ENCODE measurements at regions not wholly inside any gene's neighbourhood (a gene's known extent, or its start where the extent isn't known, plus 50 kb on each side); places are given as distances from the start of the nearest gene placed in this dataset.

DNA sequence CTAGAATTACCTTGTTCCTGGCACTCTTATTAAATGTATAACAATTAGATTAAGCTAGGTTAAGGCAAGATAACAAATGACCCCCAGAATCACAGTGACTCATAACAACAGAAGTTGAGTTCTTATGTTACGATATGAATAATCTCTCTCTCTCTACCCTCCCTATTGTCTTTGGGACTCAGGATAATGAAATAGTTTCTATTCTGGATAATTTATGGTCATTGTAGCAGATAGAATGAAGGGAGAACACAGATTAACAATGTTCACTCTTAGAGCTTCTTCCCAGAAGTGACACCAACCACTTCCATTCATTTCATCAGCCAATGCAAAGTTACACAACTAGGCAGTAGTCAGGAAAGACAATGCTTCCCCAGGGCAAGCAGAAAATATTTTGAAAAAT is 334.5 kb downstream of the C11orf87 start:
- in situ Hi-C loops (cut with MboI; ENCODE audit: low pct_unique_long_range_greater_than_20kb, low sequenced_read_pairs, unreplicated experiment) = no loop called here
- DNase-seq (ENCODE audit: low spot score) = no peak

DNA sequence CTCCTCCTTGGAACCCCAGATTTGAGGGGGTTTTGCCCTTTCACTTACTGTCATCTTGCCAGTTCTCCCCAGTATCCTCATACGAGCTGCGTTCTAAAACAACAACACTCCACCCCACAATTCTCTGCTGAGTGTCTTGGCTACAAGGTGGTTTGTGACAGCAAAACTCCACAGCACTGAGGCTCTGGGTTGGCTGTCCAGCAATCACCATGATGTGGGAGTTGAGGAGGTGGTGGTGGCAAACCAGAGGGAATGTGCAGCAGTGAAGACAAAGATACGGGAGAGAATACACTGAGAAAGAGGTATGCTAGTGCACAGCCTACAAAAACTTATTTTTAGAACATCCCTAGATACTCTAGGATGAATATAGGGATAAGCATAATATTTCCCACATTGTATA is 335.0 kb downstream of the C11orf87 start:
- in situ Hi-C loops (cut with MboI; ENCODE audit: low pct_unique_long_range_greater_than_20kb, low sequenced_read_pairs, unreplicated experiment) = no loop called here
- no peak for DNase-seq (ENCODE audit: low spot score)
- TF ChIP-seq, protein P1, sequence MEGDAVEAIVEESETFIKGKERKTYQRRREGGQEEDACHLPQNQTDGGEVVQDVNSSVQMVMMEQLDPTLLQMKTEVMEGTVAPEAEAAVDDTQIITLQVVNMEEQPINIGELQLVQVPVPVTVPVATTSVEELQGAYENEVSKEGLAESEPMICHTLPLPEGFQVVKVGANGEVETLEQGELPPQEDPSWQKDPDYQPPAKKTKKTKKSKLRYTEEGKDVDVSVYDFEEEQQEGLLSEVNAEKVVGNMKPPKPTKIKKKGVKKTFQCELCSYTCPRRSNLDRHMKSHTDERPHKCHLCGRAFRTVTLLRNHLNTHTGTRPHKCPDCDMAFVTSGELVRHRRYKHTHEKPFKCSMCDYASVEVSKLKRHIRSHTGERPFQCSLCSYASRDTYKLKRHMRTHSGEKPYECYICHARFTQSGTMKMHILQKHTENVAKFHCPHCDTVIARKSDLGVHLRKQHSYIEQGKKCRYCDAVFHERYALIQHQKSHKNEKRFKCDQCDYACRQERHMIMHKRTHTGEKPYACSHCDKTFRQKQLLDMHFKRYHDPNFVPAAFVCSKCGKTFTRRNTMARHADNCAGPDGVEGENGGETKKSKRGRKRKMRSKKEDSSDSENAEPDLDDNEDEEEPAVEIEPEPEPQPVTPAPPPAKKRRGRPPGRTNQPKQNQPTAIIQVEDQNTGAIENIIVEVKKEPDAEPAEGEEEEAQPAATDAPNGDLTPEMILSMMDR (IDR thresholded peaks at IDR 0.05; ENCODE audit: extremely low read depth, insufficient read depth, missing control alignments) = no peak

More for the DNA sequence above, 334.5 kb downstream of the C11orf87 start:
- TF ChIP-seq, protein P1 (IDR thresholded peaks at IDR 0.05; ENCODE audit: extremely low read depth, insufficient read depth, missing control alignments) = no peak

DNA sequence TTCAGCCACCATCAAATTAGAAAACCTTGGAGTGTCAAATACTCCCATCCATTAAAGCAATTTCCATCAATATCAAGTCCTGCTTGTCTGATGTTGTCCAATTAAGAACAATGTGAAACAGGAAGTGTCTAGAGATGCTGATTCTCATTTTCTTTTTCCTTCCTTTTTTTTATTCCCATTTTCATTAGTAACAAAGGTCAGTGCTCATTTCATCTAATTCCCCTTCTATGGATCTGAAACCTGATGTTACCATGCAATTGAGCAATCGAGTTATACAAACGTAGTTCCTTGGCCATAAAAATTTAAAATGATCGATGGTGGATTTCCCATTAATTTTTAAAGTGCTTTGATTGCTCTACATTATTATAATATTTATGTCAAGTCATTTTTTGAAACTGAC is 330.6 kb upstream of the ZC3H12C start:
- TF ChIP-seq, protein P1 (IDR thresholded peaks at IDR 0.05; ENCODE audit: extremely low read depth, insufficient read depth, missing control alignments) = no peak
- in situ Hi-C loops (cut with MboI; ENCODE audit: low pct_unique_long_range_greater_than_20kb, low sequenced_read_pairs, unreplicated experiment) = no loop called here
- DNase-seq (ENCODE audit: low spot score) = no peak

DNA sequence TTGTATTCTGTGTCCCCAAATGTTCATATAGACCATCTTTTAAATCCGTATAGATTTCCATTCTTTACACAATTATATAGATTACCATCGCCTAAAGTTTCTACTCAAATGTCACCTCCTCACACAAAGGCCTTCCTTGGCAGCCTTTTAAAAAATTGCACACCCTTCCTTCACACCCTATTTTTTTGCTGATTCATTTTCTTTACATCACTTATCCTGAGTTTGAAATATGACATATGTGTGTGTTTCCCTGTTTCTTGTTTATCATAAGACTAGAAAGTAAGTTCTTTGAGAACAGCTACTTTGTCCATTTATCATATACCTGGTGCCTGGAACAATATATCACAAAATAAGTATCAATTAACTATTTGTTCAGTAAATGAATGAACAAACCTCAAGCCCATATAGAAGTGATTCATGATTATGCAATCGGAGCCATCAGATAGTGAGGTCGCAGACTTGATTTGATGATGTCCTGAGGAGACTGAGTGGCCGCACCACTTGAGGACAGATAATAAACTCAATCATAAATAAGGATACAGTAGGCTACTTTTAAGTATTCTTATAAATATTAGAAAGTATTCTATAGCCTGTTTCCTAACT is 327.4 kb upstream of the ZC3H12C start:
- in situ Hi-C loops (cut with MboI; ENCODE audit: low pct_unique_long_range_greater_than_20kb, low sequenced_read_pairs, unreplicated experiment) = no loop called here

DNA sequence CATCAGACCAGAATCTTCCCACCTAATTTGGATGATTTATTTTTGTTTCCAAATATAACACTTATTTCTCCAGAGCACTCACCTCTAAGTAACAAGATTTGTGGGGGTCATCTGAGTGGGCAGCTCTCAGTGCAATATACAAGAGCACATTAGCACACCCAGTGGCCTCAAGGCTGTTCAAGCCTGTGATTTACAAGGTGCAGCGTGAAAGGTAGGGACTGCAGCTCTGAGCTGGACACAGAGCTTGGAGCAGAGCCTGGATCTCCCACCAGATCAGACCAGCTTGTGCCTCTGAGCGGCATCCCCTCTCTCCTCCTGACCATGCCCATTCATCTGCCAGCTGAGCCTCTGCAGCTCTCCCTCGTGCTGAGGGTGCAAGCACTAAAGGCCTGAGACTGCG is 323.3 kb upstream of the ZC3H12C start:
- in situ Hi-C loops (cut with MboI; ENCODE audit: low pct_unique_long_range_greater_than_20kb, low sequenced_read_pairs, unreplicated experiment) = no loop called here
- TF ChIP-seq, protein P1 (IDR thresholded peaks at IDR 0.05; ENCODE audit: extremely low read depth, insufficient read depth, missing control alignments) = no peak
- no peak for DNase-seq (ENCODE audit: low spot score)

More for the DNA sequence above, 327.4 kb upstream of the ZC3H12C start:
- DNase-seq (ENCODE audit: low spot score) = no peak
- TF ChIP-seq, protein P1 (IDR thresholded peaks at IDR 0.05; ENCODE audit: extremely low read depth, insufficient read depth, missing control alignments) = no peak

DNA sequence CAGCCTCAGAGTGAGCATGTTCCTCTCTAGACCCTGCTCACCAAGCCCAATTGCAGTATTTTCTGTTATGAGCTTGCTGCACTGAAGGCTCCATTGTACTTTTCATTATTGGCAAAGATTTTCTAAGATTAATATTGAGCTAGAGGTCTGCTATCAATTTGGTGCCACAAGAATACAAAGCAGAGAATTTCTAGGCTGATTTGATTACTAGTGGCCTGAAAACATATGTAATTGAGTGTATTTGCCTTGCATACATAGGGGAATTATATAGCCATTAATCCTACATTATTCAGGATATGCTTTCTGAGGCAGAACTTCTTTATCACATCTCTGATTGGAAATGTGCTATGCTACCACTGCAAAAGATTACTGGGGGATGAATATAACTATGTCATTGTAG is 322.9 kb upstream of the ZC3H12C start:
- in situ Hi-C loops (cut with MboI; ENCODE audit: low pct_unique_long_range_greater_than_20kb, low sequenced_read_pairs, unreplicated experiment) = no loop called here
- TF ChIP-seq, protein P1 (IDR thresholded peaks at IDR 0.05; ENCODE audit: extremely low read depth, insufficient read depth, missing control alignments) = no peak
- DNase-seq (ENCODE audit: low spot score) = no peak

Measured in GM13977 (cell line).